Esophagus muscularis mucosa (tissue), 4 donors: ENCODE measurements at regions not wholly inside any gene's neighbourhood (a gene's known extent, or its start where the extent isn't known, plus 50 kb on each side); places are given as distances from the start of the nearest gene placed in this dataset.

ENCODE experiments used
- DNase-seq: peaks from one replicate; pipeline ENCODE4 v3.0.0-alpha.2; 2017; ENCODE audit errors: extremely low spot score
- H3K27ac ChIP-seq, 4 donors: fragments of 200-600 bp; sonication (generic); replicated peaks in 1 of 4; 1 replicate in 3 of 4; 2 replicates in 1 of 4; pipeline ENCODE4 v1.5.1; 2016 to 2019; ENCODE audit warnings: mild to moderate bottlenecking in 1 of 4
- H3K27me3 ChIP-seq, 4 donors: fragments of 200-600 bp; sonication (generic); one replicate each; pipeline versions ENCODE4 v1.5.1 to v1.6.0; 2016 to 2019
- H3K36me3 ChIP-seq, 4 donors: fragments of 200-600 bp; sonication (generic); one replicate each; pipeline ENCODE4 v1.5.1; 2016 to 2019
- H3K4me1 ChIP-seq, 4 donors: fragments of 200-600 bp; sonication (generic); one replicate each; pipeline ENCODE4 v1.5.1; 2016 to 2019
- H3K4me3 ChIP-seq, 4 donors: fragments of 200-600 bp; sonication (generic); 1 replicate in 2 of 4; 2 replicates in 2 of 4; pipeline ENCODE4 v1.5.1; 2016 to 2019; ENCODE audit warnings: mild to moderate bottlenecking in 4 of 4, moderate library complexity in 1 of 4
- H3K9me3 ChIP-seq, 4 donors: fragments of 200-600 bp; sonication (generic); 1 replicate in 3 of 4; 2 replicates in 1 of 4; pipeline ENCODE4 v1.5.1; 2016 to 2019
- CTCF ChIP-seq, 3 experiments: fragments of 200-600 bp in 2 of 3; fragments of 450-650 bp in 1 of 3; sonication (generic) in 2 of 3; IDR thresholded peaks; one replicate each; pipeline ENCODE4 v1.5.1; 2017 to 2019; ENCODE audit warnings: antibody characterized with exemption in 3 of 3, mild to moderate bottlenecking in 2 of 3, moderate library complexity in 1 of 3
- EP300 ChIP-seq: sonication (generic); formaldehyde crosslinking; IDR thresholded peaks from one replicate; pipeline ENCODE4 v1.6.1; 2017; ENCODE audit warnings: antibody characterized with exemption
- POLR2A ChIP-seq: fragments of 450-650 bp; IDR thresholded peaks from one replicate; pipeline ENCODE4 v1.6.1; 2017; ENCODE audit warnings: antibody characterized with exemption, moderate library complexity, mild to moderate bottlenecking, low read depth
- POLR2AphosphoS5 ChIP-seq, 2 donors: sonication (generic); formaldehyde crosslinking; IDR thresholded peaks; one replicate each; pipeline ENCODE4 v1.6.1; 2017; ENCODE audit warnings: antibody characterized with exemption in 2 of 2
- WGBS: methylation state at CpG from one replicate; pipeline ENCODE4 v1.1.5; 2018; 5-methylcytosine and 5-hydroxymethylcytosine counted together
- intact Hi-C: fragments of 100-400 bp; cut with DNase I; formaldehyde crosslinking; loops from one replicate; pipeline ENCODE4 v1.15.1; 2023

- 71% methylated on average over 2 of the region's 2 CpGs for WGBS
- Histone ChIP-seq H3K4me1 (no peaks in the 10 kb centered on the region), H3K27me3 (no peaks in the 10 kb centered on the region), H3K36me3 (no peaks in the 10 kb centered on the region), H3K9me3 (no peaks in the 10 kb centered on the region), H3K27ac (no peak overlapping the region), H3K4me3 (no peak overlapping the region)
- intact Hi-C loops = no loop called here
- TF ChIP-seq POLR2A (no peak), POLR2AphosphoS5 (IDR thresholded peaks at IDR 0.05) (no peak), EP300 (no peak), CTCF (IDR thresholded peaks at IDR 0.05) (no peak)
- DNase-seq = no peak
Observed at GRCh38 chr2:188089901-188090300, 201.8 kb upstream of the GULP1 start.

DNA sequence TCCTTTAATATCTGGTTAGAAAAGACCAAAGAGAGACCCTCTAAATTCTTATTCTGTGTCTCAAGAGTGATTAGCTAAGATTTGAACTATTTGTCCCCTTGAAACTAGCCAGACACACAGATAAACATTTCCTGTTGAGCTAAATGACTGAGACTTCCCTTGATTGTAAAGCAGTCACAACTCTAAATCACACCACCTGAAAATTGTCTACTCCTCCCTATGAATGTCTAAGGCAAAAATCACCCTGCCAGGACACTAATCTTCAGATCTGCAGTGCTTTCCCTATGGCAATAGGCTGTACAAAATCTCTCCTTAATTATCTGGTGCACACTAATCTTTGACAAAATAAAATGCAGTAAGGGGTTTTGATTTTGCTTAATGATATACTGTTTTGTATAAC is 200.5 kb upstream of the GULP1 start:
- TF ChIP-seq EP300 = no peak
- TF ChIP-seq POLR2AphosphoS5 (IDR thresholded peaks at IDR 0.05) = no peak
- TF ChIP-seq POLR2A = no peak
- no peak for TF ChIP-seq CTCF (IDR thresholded peaks at IDR 0.05)
- no peaks in the 10 kb centered on the region for H3K27me3 ChIP-seq
- no peak overlapping the region for H3K4me3 ChIP-seq
- no peaks in the 10 kb centered on the region for H3K36me3 ChIP-seq
- H3K27ac ChIP-seq = no peak overlapping the region
- no peaks in the 10 kb centered on the region for H3K4me1 ChIP-seq
- no peaks in the 10 kb centered on the region for H3K9me3 ChIP-seq
- intact Hi-C loops = no loop called here
- DNase-seq = no peak

- no peak overlapping the region for H3K27ac ChIP-seq
- no peaks in the 10 kb centered on the region for H3K9me3 ChIP-seq
- intact Hi-C loops = no loop called here
- no peaks in the 10 kb centered on the region for H3K27me3 ChIP-seq
- TF ChIP-seq POLR2A = no peak
- no peak for DNase-seq
- WGBS = 77% methylated on average over 2 of the region's 2 CpGs
- no peaks in the 10 kb centered on the region for H3K4me1 ChIP-seq
- no peaks in the 10 kb centered on the region for H3K36me3 ChIP-seq
- H3K4me3 ChIP-seq = no peak overlapping the region
Observed at GRCh38 chr2:188092734-188093133, 198.9 kb upstream of the GULP1 start.

- Histone ChIP-seq H3K27ac (no peak overlapping the region), H3K27me3 (no peaks in the 10 kb centered on the region), H3K4me1 (no peaks in the 10 kb centered on the region), H3K9me3 (no peaks in the 10 kb centered on the region), H3K4me3 (no peak overlapping the region), H3K36me3 (no peaks in the 10 kb centered on the region)
- intact Hi-C loops = no loop called here
- no peak for DNase-seq
- TF ChIP-seq EP300 (no peak), POLR2A (no peak)
- WGBS = 90% methylated on average over 3 of the region's 3 CpGs
Observed at GRCh38 chr2:188096910-188097309, 194.8 kb upstream of the GULP1 start.

DNA sequence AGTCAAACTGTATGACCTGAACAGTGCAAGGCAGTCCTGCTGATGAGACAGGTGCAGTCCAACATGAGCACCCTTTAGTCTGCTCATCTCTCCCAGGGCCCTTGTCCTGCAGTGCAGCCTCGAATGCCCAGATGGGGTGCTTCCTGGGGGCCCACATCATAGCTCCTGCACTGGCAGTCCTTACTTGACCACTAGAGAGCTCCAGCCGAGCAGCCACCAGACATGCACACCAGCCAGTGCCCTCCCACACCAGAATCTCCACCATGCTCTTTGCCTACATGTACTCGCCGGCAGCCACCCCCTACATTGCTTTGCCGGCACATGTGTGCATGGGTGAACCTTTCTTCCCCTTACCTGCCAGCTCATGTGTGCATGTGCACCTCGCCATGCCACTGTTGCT is 188.8 kb upstream of the GULP1 start:
- intact Hi-C loops = no loop called here
- Histone ChIP-seq H3K4me1 (no peaks in the 10 kb centered on the region), H3K4me3 (no peak overlapping the region), H3K27me3 (no peaks in the 10 kb centered on the region), H3K9me3 (peaks cover 0 to 5% (median 0%) of the 10 kb centered on the region in 4 donors), H3K27ac (no peak overlapping the region), H3K36me3 (no peaks in the 10 kb centered on the region)
- WGBS = 78% methylated on average over 6 of the region's 6 CpGs
- DNase-seq = no peak
- TF ChIP-seq POLR2AphosphoS5 (IDR thresholded peaks at IDR 0.05) = no peak
- no peak for TF ChIP-seq CTCF (IDR thresholded peaks at IDR 0.05)

DNA sequence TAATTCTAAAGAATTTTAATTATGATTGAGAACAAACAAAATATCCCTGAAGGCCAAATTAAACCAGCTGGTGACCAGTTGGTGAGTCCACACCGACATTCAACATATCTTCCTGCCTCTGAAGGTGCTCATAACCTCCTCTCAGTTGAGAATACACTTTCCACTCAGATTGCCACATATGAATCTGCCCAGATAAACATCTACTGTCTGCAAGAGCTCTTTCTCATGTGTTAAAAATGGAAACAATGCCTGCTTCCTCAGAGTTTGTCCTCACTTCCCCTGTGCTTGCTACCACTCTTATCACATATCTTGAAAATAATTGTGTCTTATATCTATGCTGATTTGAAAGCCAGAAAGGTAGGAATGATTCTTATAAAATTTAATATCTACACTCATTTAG is 177.7 kb upstream of the GULP1 start:
- no peak for DNase-seq
- no peaks in the 10 kb centered on the region for H3K9me3 ChIP-seq
- H3K4me1 ChIP-seq = no peaks in the 10 kb centered on the region
- no peaks in the 10 kb centered on the region for H3K36me3 ChIP-seq
- H3K27ac ChIP-seq = no peak overlapping the region
- WGBS = 38% methylated on average over 1 of the region's 1 CpG
- H3K4me3 ChIP-seq = no peak overlapping the region
- intact Hi-C loops = no loop called here
- no peaks in the 10 kb centered on the region for H3K27me3 ChIP-seq
- TF ChIP-seq CTCF (IDR thresholded peaks at IDR 0.05) (no peak), EP300 (no peak), POLR2AphosphoS5 (IDR thresholded peaks at IDR 0.05) (no peak), POLR2A (no peak)
